PC-3 (cell line): ENCODE measurements at regions not wholly inside any gene's neighbourhood (a gene's known extent, or its start where the extent isn't known, plus 50 kb on each side); places are given as distances from the start of the nearest gene placed in this dataset.

Experiments
- ATAC-seq: fragments of 200-7000 bp; cut with Tn5 transposase; 2 replicates; pipeline ENCODE4 v1.9.1; 2020; ENCODE audit warnings: mild to moderate bottlenecking, moderate library complexity
- BruUV-seq: library from RNA; stranded (reverse); fragments of 400-500 nt; replicated peaks from 2 replicates; lab custom pipeline; 2021; lab: Mats Ljungman, UMichigan
- CTCF ChIA-PET: fragments of 300-600 bp; sonication (Branson Sonifier 250); formaldehyde crosslinking; loops from one replicate; lab custom pipeline; 2022; ENCODE audit warnings: antibody characterized with exemption; lab: Charles Lee
- POLR2A ChIA-PET: fragments of 300-600 bp; sonication (Branson Sonifier 250); formaldehyde crosslinking; loops from one replicate; lab custom pipeline; 2022; ENCODE audit warnings: antibody characterized with exemption; ENCODE audit not compliant: unreplicated experiment; lab: Charles Lee
- DNase-seq: peaks from one replicate; pipeline ENCODE4 v3.0.0-alpha.2; 2015
- H2AFZ ChIP-seq: fragments of 300-600 bp; sonication (generic); 2 replicates; pipeline ENCODE4 v1.6.0; 2016; ENCODE audit warnings: antibody characterized with exemption, low read length
- H3F3A ChIP-seq: fragments of 300-600 bp; sonication (generic); one replicate; pipeline ENCODE4 v1.6.0; 2017; ENCODE audit warnings: antibody characterized with exemption, low read length, control low read depth, mild to moderate bottlenecking; ENCODE audit not compliant: unreplicated experiment
- H3K27ac ChIP-seq: fragments of 300-600 bp; sonication (generic); 2 replicates; pipeline ENCODE4 v1.5.1; 2016; ENCODE audit warnings: mild to moderate bottlenecking, low read length
- H3K27me3 ChIP-seq: fragments of 300-600 bp; sonication (generic); 2 replicates; pipeline ENCODE4 v1.6.1; 2016; ENCODE audit warnings: low read length, mixed read lengths
- H3K36me3 ChIP-seq: fragments of 300-600 bp; sonication (generic); 2 replicates; pipeline ENCODE4 v1.6.1; 2016; ENCODE audit warnings: low read depth, mixed run types, low read length, mixed read lengths
- H3K4me1 ChIP-seq: fragments of 300-600 bp; sonication (generic); 2 replicates; pipeline ENCODE4 v1.5.1; 2016; ENCODE audit warnings: low read length; ENCODE audit not compliant: insufficient read depth
- H3K4me2 ChIP-seq: fragments of 300-600 bp; sonication (generic); 2 replicates; pipeline ENCODE4 v1.6.0; 2016; ENCODE audit warnings: low read length
- H3K4me3 ChIP-seq: fragments of 300-600 bp; sonication (generic); 2 replicates; pipeline ENCODE4 v1.5.1; 2016; ENCODE audit warnings: mild to moderate bottlenecking, low read length, mixed read lengths
- H3K79me2 ChIP-seq: fragments of 300-600 bp; sonication (generic); 2 replicates; pipeline ENCODE4 v1.6.1; 2017; ENCODE audit warnings: low read length, mixed read lengths
- H3K9ac ChIP-seq: fragments of 300-600 bp; sonication (generic); 2 replicates; pipeline ENCODE4 v1.6.0; 2016; ENCODE audit warnings: mild to moderate bottlenecking, low read length
- H3K9me2 ChIP-seq: fragments of 300-600 bp; sonication (generic); replicated peaks from 2 replicates; pipeline ENCODE4 v1.6.1; 2016; ENCODE audit warnings: mixed run types, low read length, mixed read lengths
- H3K9me3 ChIP-seq: fragments of 300-600 bp; sonication (generic); 2 replicates; pipeline ENCODE4 v1.6.1; 2016; ENCODE audit warnings: low read length, mixed read lengths
- H4K20me1 ChIP-seq: fragments of 300-600 bp; sonication (generic); 2 replicates; pipeline ENCODE4 v1.6.1; 2016; ENCODE audit warnings: low read length, mixed read lengths
- CTCF ChIP-seq: fragments of 300-600 bp; sonication (generic); conservative IDR thresholded peaks from 2 replicates; pipeline ENCODE4 v1.5.1; 2017; ENCODE audit warnings: antibody characterized with exemption, low read depth, mild to moderate bottlenecking, low read length
- EZH2 ChIP-seq: fragments of 300-600 bp; sonication (generic); IDR thresholded peaks from one replicate; pipeline ENCODE4 v1.6.1; 2017; ENCODE audit warnings: antibody characterized with exemption, mild to moderate bottlenecking, low read length; ENCODE audit not compliant: unreplicated experiment
- EZH2phosphoT487 ChIP-seq: fragments of 300-600 bp; sonication (generic); IDR thresholded peaks from 2 replicates; pipeline ENCODE4 v1.6.1; 2018; ENCODE audit warnings: mild to moderate bottlenecking, antibody characterized with exemption, low read length, borderline replicate concordance
- intact Hi-C: fragments of 100-400 bp; cut with micrococcal nuclease; formaldehyde crosslinking; loops from 2 replicates; pipeline ENCODE4 v1.9.0; 2023

DNA sequence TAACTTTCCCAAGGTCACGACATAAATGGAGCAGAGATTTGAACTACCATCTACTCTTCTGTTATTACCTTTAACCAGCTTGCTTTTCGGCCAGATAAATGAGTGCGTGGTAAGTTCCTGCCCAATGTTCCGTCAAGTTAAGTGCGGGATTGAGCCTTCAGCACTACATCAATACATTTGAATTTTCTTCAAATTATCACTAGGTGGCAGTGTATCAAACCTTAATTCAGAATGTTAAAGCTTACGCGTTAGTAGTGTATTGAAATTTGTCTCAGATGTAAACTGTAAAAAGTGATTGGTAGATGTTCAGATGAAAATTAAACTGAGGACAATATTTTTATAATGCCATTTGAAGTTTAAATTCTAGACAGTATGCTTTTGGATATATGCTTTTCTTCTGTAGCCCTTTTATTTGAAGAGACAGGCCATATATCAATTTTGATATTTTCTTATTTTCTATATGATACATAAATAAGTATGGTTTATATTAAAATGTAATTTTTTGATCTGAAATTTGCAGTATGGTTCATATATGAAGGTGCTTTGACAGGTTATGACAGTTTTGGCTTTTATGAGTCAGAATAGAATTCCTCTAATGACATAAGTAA lies 681.3 kb downstream of the ADCYAP1 start:
- Histone ChIP-seq H3K4me3 (no peak overlapping the region), H3F3A (no peaks in the 10 kb centered on the region), H3K9me3 (no peaks in the 10 kb centered on the region), H3K4me1 (no peaks in the 10 kb centered on the region), H3K27ac (no peak overlapping the region), H3K9me2 (no peaks in the 10 kb centered on the region), H2AFZ (no peak overlapping the region), H3K4me2 (no peak overlapping the region), H3K79me2 (no peaks in the 10 kb centered on the region), H3K27me3 (peaks cover 73% of the 10 kb centered on the region), H3K36me3 (no peaks in the 10 kb centered on the region), H3K9ac (no peak overlapping the region), H4K20me1 (no peaks in the 10 kb centered on the region)
- peak; percentile 73 for TF ChIP-seq CTCF
- no peak for TF ChIP-seq EZH2phosphoT487
- CTCF ChIA-PET: interaction anchor here (0.6 to 1.1 kb wide), 3 partner anchors 17 to 961 kb away, joined by 3 to 7 read pairs (median 4); no protein-coding TSS in a partner anchor
- DNase-seq: peak; percentile 69
- BruUV-seq: no TSS peak
- POLR2A ChIA-PET: no interaction called here
- ATAC-seq: peak; percentile 78
- intact Hi-C loops: loop anchor here (1.0 to 10.0 kb wide), 4 partner anchors 509 to 957 kb away; no protein-coding TSS in a partner anchor

DNA sequence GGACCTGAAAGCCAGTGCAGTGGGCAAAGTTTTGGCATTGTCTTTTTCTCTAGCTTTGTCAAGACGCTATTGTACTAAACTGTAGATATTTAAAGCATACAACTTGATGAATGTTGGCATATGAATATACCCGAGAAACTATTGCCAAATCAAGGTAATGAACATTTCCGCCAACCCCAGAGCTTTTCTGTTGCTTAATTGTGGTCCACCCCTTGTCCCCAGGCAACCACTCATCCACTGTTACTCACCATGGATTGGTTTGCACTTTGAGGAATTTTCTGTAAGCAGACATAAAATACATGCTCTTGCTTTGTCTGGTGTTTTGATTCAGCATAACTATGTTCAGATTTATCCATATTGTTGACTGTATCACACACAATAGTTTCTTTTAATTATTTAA lies 688.4 kb downstream of the ADCYAP1 start:
- no peaks in the 10 kb centered on the region for H3K36me3 ChIP-seq
- no peaks in the 10 kb centered on the region for H3K9me3 ChIP-seq
- TF ChIP-seq EZH2phosphoT487: no peak
- TF ChIP-seq CTCF: no peak
- TF ChIP-seq EZH2: no peak
- H3K27ac ChIP-seq: no peak overlapping the region
- H3F3A ChIP-seq: no peaks in the 10 kb centered on the region
- H3K9ac ChIP-seq: no peak overlapping the region
- CTCF ChIA-PET: no interaction called here
- no peaks in the 10 kb centered on the region for H3K4me1 ChIP-seq
- H2AFZ ChIP-seq: no peak overlapping the region
- H3K9me2 ChIP-seq: no peaks in the 10 kb centered on the region
- H3K4me2 ChIP-seq: no peak overlapping the region
- intact Hi-C loops: no loop called here
- no peaks in the 10 kb centered on the region for H4K20me1 ChIP-seq
- no peaks in the 10 kb centered on the region for H3K79me2 ChIP-seq
- ATAC-seq: no peak
- H3K27me3 ChIP-seq: peaks cover 43% of the 10 kb centered on the region
- no peak for DNase-seq
- BruUV-seq: no TSS peak
- no peak overlapping the region for H3K4me3 ChIP-seq
- POLR2A ChIA-PET: no interaction called here

- no peaks in the 10 kb centered on the region for H3F3A ChIP-seq
- H3K36me3 ChIP-seq: no peaks in the 10 kb centered on the region
- no peak overlapping the region for H3K4me2 ChIP-seq
- ChIA-PET POLR2A (no interaction called here), CTCF (interaction anchor here (0.8 kb wide), 1 partner anchor 628 kb away, joined by 3 read pairs; no protein-coding TSS in a partner anchor)
- ATAC-seq (no peak), DNase-seq (no peak)
- H3K27ac ChIP-seq: no peak overlapping the region
- no peak overlapping the region for H2AFZ ChIP-seq
- H3K9me3 ChIP-seq: no peaks in the 10 kb centered on the region
- no peak overlapping the region for H3K4me3 ChIP-seq
- intact Hi-C loops: loop anchor here (2.0 kb wide), 1 partner anchor 62 kb away; no protein-coding TSS in a partner anchor
- H3K4me1 ChIP-seq: no peaks in the 10 kb centered on the region
- TF ChIP-seq EZH2phosphoT487: no peak
- TF ChIP-seq CTCF: no peak
- no peak for TF ChIP-seq EZH2
- H4K20me1 ChIP-seq: no peaks in the 10 kb centered on the region
- peaks cover 34% of the 10 kb centered on the region for H3K27me3 ChIP-seq
- BruUV-seq: no TSS peak
- no peak overlapping the region for H3K9ac ChIP-seq
- no peaks in the 10 kb centered on the region for H3K9me2 ChIP-seq
- H3K79me2 ChIP-seq: no peaks in the 10 kb centered on the region
Observed at GRCh38 chr18:1595195-1595594, 690.5 kb downstream of the ADCYAP1 start.
